ENCODE measurements at regions not wholly inside any gene's neighbourhood (a gene's known extent, or its start where the extent isn't known, plus 50 kb on each side); places are given as distances from the start of the nearest gene placed in this dataset.

- no peaks in the 10 kb centered on the region for H3K27me3 Mint-ChIP-seq
- no peaks in the 10 kb centered on the region for H3K27me3 ChIP-seq (ENCODE audit: control insufficient read depth in 1 of 2, insufficient read depth in 2 of 2, low read length in 2 of 2)
- intact Hi-C loops (cut with DNase I, micrococcal nuclease) = no loop called here
- no peaks in the 10 kb centered on the region for H3K36me3 ChIP-seq (ENCODE audit: insufficient read depth, low read length)
- no peak overlapping the region for H3K27ac Mint-ChIP-seq
- H3K4me1 ChIP-seq (ENCODE audit: insufficient read depth, low read length) = no peaks in the 10 kb centered on the region
- H3K4me3 Mint-ChIP-seq = no peak overlapping the region
- no peaks in the 10 kb centered on the region for H3K9me3 ChIP-seq (ENCODE audit: control insufficient read depth in 1 of 2, insufficient read depth in 1 of 2, low read length in 2 of 2)
- no peak overlapping the region for H3K4me3 ChIP-seq (ENCODE audit: low read length)
- ATAC-seq (ENCODE audit: poor library complexity) = no peak
- no peaks in the 10 kb centered on the region for H3K4me1 Mint-ChIP-seq (ENCODE audit: low read depth)
- TF ChIP-seq CTCF (IDR thresholded peaks at IDR 0.05) = no peak
- no peak for DNase-seq
- ChIA-PET POLR2A (no interaction called here), CTCF (no interaction called here)
- H3K9me3 Mint-ChIP-seq = peaks cover 1% of the 10 kb centered on the region
- no peaks in the 10 kb centered on the region for H3K36me3 Mint-ChIP-seq (ENCODE audit: low read depth)
- H3K27ac ChIP-seq (ENCODE audit: low read depth in 1 of 2, low read length in 2 of 2) = no peak overlapping the region
Measured at GRCh38 chr13:59145381-59145780, 1018.3 kb downstream of the DIAPH3 start.

GRCh38 chr13:59157181-59157580 is 1006.5 kb downstream of the DIAPH3 start:
- no peak for TF ChIP-seq CTCF (IDR thresholded peaks at IDR 0.05)
- intact Hi-C loops (cut with DNase I, micrococcal nuclease) = no loop called here
- no peak overlapping the region for H3K4me3 Mint-ChIP-seq
- no peak overlapping the region for H3K27ac ChIP-seq (ENCODE audit: low read depth in 1 of 2, low read length in 2 of 2)
- no peaks in the 10 kb centered on the region for H3K36me3 ChIP-seq (ENCODE audit: insufficient read depth, low read length)
- no peak for ATAC-seq (ENCODE audit: poor library complexity)
- no peaks in the 10 kb centered on the region for H3K4me1 Mint-ChIP-seq (ENCODE audit: low read depth)
- H3K27me3 Mint-ChIP-seq = no peaks in the 10 kb centered on the region
- no peak for DNase-seq
- POLR2A ChIA-PET = no interaction called here
- peaks cover 0 to 4% of the 10 kb centered on the region in 2 experiments for H3K9me3 ChIP-seq (ENCODE audit: control insufficient read depth in 1 of 2, insufficient read depth in 1 of 2, low read length in 2 of 2)
- H3K4me1 ChIP-seq (ENCODE audit: insufficient read depth, low read length) = no peaks in the 10 kb centered on the region
- H3K36me3 Mint-ChIP-seq (ENCODE audit: low read depth) = no peaks in the 10 kb centered on the region
- no peak overlapping the region for H3K27ac Mint-ChIP-seq
- no peak overlapping the region for H3K4me3 ChIP-seq (ENCODE audit: low read length)
- H3K27me3 ChIP-seq (ENCODE audit: control insufficient read depth in 1 of 2, insufficient read depth in 2 of 2, low read length in 2 of 2) = no peaks in the 10 kb centered on the region
- peaks cover 2% of the 10 kb centered on the region for H3K9me3 Mint-ChIP-seq
- CTCF ChIA-PET = no interaction called here

- no peaks in the 10 kb centered on the region for H3K4me1 ChIP-seq (ENCODE audit: insufficient read depth, low read length)
- no peak overlapping the region for H3K27ac ChIP-seq (ENCODE audit: low read depth in 1 of 2, low read length in 2 of 2)
- ATAC-seq (ENCODE audit: poor library complexity) (no peak), DNase-seq (no peak)
- H3K9me3 Mint-ChIP-seq = peaks cover 2% of the 10 kb centered on the region
- intact Hi-C loops (cut with DNase I, micrococcal nuclease) = no loop called here
- no peak overlapping the region for H3K4me3 Mint-ChIP-seq
- no peaks in the 10 kb centered on the region for H3K36me3 ChIP-seq (ENCODE audit: insufficient read depth, low read length)
- ChIA-PET CTCF (interaction anchor here (1.5 kb wide), 1 partner anchor 8 kb away, joined by 3 read pairs; no protein-coding TSS in a partner anchor), POLR2A (no interaction called here)
- no peak overlapping the region for H3K4me3 ChIP-seq (ENCODE audit: low read length)
- H3K27me3 ChIP-seq (ENCODE audit: control insufficient read depth in 1 of 2, insufficient read depth in 2 of 2, low read length in 2 of 2) = no peaks in the 10 kb centered on the region
- H3K27me3 Mint-ChIP-seq = no peaks in the 10 kb centered on the region
- H3K9me3 ChIP-seq (ENCODE audit: control insufficient read depth in 1 of 2, insufficient read depth in 1 of 2, low read length in 2 of 2) = no peaks in the 10 kb centered on the region
- no peaks in the 10 kb centered on the region for H3K4me1 Mint-ChIP-seq (ENCODE audit: low read depth)
- no peaks in the 10 kb centered on the region for H3K36me3 Mint-ChIP-seq (ENCODE audit: low read depth)
- no peak overlapping the region for H3K27ac Mint-ChIP-seq
- TF ChIP-seq CTCF (IDR thresholded peaks at IDR 0.05) = no peak
Measured at GRCh38 chr13:59166174-59166573, 997.6 kb downstream of the DIAPH3 start.

All from CD4-positive, alpha-beta T cell (primary cell).